ENCODE measurements at regions not wholly inside any gene's neighbourhood (a gene's known extent, or its start where the extent isn't known, plus 50 kb on each side); places are given as distances from the start of the nearest gene placed in this dataset.

- no peak for FAIRE-seq
- POLR2A ChIA-PET: no interaction called here
These were observed 162.0 kb upstream of the STMND1 start for GRCh38 chr6:16939839-16940238.

More at GRCh38 chr6:16939839-16940238, 162.0 kb upstream of the STMND1 start:
- intact Hi-C loops (cut with micrococcal nuclease; ENCODE audit: unreplicated experiment): no loop called here
- H3K4me3 ChIP-seq: no peak overlapping the region
- no peaks in the 10 kb centered on the region; the same call in 2 of the 3 replicates for H3K9me3 ChIP-seq (replicated peaks; ENCODE audit: control insufficient read depth, insufficient read depth, low read length)
- TF ChIP-seq PBX3 (IDR thresholded peaks at IDR 0.05; ENCODE audit: insufficient replicate concordance, low read depth, low read length) (no peak), ZBTB33 (IDR thresholded peaks at IDR 0.05) (no peak), HDAC6 (IDR thresholded peaks at IDR 0.05; ENCODE audit: unreplicated experiment) (no peak), ESRRA (IDR thresholded peaks at IDR 0.05; ENCODE audit: low read length) (no peak), SIX5 (IDR thresholded peaks at IDR 0.05; ENCODE audit: low read depth, low read length, severe bottlenecking) (no peak), REST (IDR thresholded peaks at IDR 0.05; ENCODE audit: low read depth, low read length) (no peak), E4F1 (IDR thresholded peaks at IDR 0.05; ENCODE audit: borderline replicate concordance, partially characterized antibody) (no peak), PAX5 (IDR thresholded peaks at IDR 0.05; ENCODE audit: borderline replicate concordance, low read depth, low read length) (no peak), STAT3 (IDR thresholded peaks at IDR 0.05; ENCODE audit: low read depth, low read length) (no peak), RELA (IDR thresholded peaks at IDR 0.05; ENCODE audit: borderline replicate concordance, partially characterized antibody) (no peak), PAX8 (IDR thresholded peaks at IDR 0.05) (no peak), IRF4 (IDR thresholded peaks at IDR 0.05; ENCODE audit: low read depth, low read length) (no peak), ZSCAN29 (IDR thresholded peaks at IDR 0.05) (no peak), IKZF2 (IDR thresholded peaks at IDR 0.05) (no peak), SUPT20H (IDR thresholded peaks at IDR 0.05; ENCODE audit: borderline replicate concordance, control insufficient read depth, low read depth, low read length) (no peak), GATAD2B (conservative IDR thresholded peaks at IDR 0.05; ENCODE audit: low read depth) (no peak)
- no peaks in the 10 kb centered on the region for H3K4me1 ChIP-seq (ENCODE audit: control insufficient read depth, insufficient read depth, low read length)
- H3K27ac ChIP-seq (ENCODE audit: control insufficient read depth, insufficient read depth): no peak overlapping the region
- SMC1A ChIA-PET (ENCODE audit: uncharacterized antibody, unreplicated experiment): interaction anchor here (0.8 to 1.5 kb wide), 2 partner anchors 8 to 10 kb away, joined by 3 to 6 read pairs; no protein-coding TSS in a partner anchor
- no peaks in the 10 kb centered on the region for H3K79me2 ChIP-seq (ENCODE audit: control insufficient read depth, insufficient read depth, low read length)
- RAD21 ChIA-PET (ENCODE audit: unreplicated experiment): no interaction called here
- no TSS peak for BruUV-seq (replicated peaks)
- H2AFZ ChIP-seq (ENCODE audit: control insufficient read depth, low read depth, low read length): no peak overlapping the region
- in situ Hi-C loops (cut with MboI): no loop called here
- 21% methylated on average over 5 of the region's 5 CpGs for WGBS (ENCODE audit: insufficient coverage, insufficient replicate concordance, low lambda C conversion rate, missing lambda C conversion rate)
- ATAC-seq: no peak
- H3K27me3 ChIP-seq (replicated peaks in 1 of 2; ENCODE audit: control insufficient read depth in 2 of 2, insufficient read depth in 2 of 2, low read length in 1 of 2): peaks cover 0 to 4% of the 10 kb centered on the region in 2 experiments; a peak in 2 of 4 replicates
- no peaks in the 10 kb centered on the region for H4K20me1 ChIP-seq (ENCODE audit: control insufficient read depth, insufficient read depth)
- H3K4me2 ChIP-seq (ENCODE audit: control insufficient read depth, insufficient read depth): no peak overlapping the region
- DNase-seq (ENCODE audit: low read depth, low spot score): no peak
- no peak overlapping the region for H3K9ac ChIP-seq (ENCODE audit: control insufficient read depth, insufficient read depth, low read length)
- no peaks in the 10 kb centered on the region for H3K36me3 ChIP-seq (ENCODE audit: control insufficient read depth in 2 of 2, insufficient read depth in 2 of 2, low read length in 1 of 2)
- CTCF ChIA-PET: no interaction called here
